ENCODE measurements at regions not wholly inside any gene's neighbourhood (a gene's known extent, or its start where the extent isn't known, plus 50 kb on each side); places are given as distances from the start of the nearest gene placed in this dataset.

- H3K4me3 ChIP-seq (replicated peaks; ENCODE audit: low read depth, low read length), result no peak overlapping the region
- TF ChIP-seq CTCF (IDR thresholded peaks at IDR 0.05; ENCODE audit: low read depth, low read length, missing control alignments), result no peak
These were observed 194.6 kb upstream of the KCNG1 start for GRCh38 chr20:51217347-51218045.

GRCh38 chr20:51216850-51217249 is 193.9 kb upstream of the KCNG1 start:
- H3K4me3 ChIP-seq (replicated peaks; ENCODE audit: low read depth, low read length), result no peak overlapping the region
- TF ChIP-seq CTCF (IDR thresholded peaks at IDR 0.05; ENCODE audit: low read depth, low read length, missing control alignments), result no peak
- no peak for DNase-seq (ENCODE audit: extremely low read depth, low read depth)

More at GRCh38 chr20:51217347-51218045, 194.6 kb upstream of the KCNG1 start:
- DNase-seq (ENCODE audit: extremely low read depth, low read depth), result no peak

- no peak for TF ChIP-seq CTCF (IDR thresholded peaks at IDR 0.05; ENCODE audit: low read depth, low read length, missing control alignments)
- no peak overlapping the region for H3K4me3 ChIP-seq (replicated peaks; ENCODE audit: low read depth, low read length)
- no peak for DNase-seq (ENCODE audit: extremely low read depth, low read depth)
These were observed 189.9 kb upstream of the KCNG1 start for GRCh38 chr20:51212816-51213215.

GRCh38 chr20:51211191-51211590 is 188.3 kb upstream of the KCNG1 start:
- H3K4me3 ChIP-seq (replicated peaks; ENCODE audit: low read depth, low read length), result no peak overlapping the region
- no peak for TF ChIP-seq CTCF (IDR thresholded peaks at IDR 0.05; ENCODE audit: low read depth, low read length, missing control alignments)
- no peak for DNase-seq (ENCODE audit: extremely low read depth, low read depth)

- no peak for TF ChIP-seq CTCF (IDR thresholded peaks at IDR 0.05; ENCODE audit: low read depth, low read length, missing control alignments)
- DNase-seq (ENCODE audit: extremely low read depth, low read depth), result no peak
- no peak overlapping the region for H3K4me3 ChIP-seq (replicated peaks; ENCODE audit: low read depth, low read length)
These were observed 187.2 kb upstream of the KCNG1 start for GRCh38 chr20:51210084-51210483.

- no peak for TF ChIP-seq CTCF (IDR thresholded peaks at IDR 0.05; ENCODE audit: low read depth, low read length, missing control alignments)
- H3K4me3 ChIP-seq (replicated peaks; ENCODE audit: low read depth, low read length), result no peak overlapping the region
- DNase-seq (ENCODE audit: extremely low read depth, low read depth), result no peak
These were observed 185.3 kb upstream of the KCNG1 start for GRCh38 chr20:51208162-51208561.
